PC-3 (cell line): ENCODE measurements at regions not wholly inside any gene's neighbourhood (a gene's known extent, or its start where the extent isn't known, plus 50 kb on each side); places are given as distances from the start of the nearest gene placed in this dataset.

ENCODE experiments used
- ATAC-seq: fragments of 200-7000 bp; cut with Tn5 transposase; 2 replicates; pipeline ENCODE4 v1.9.1; 2020; ENCODE audit warnings: mild to moderate bottlenecking, moderate library complexity
- BruUV-seq: library from RNA; stranded (reverse); fragments of 400-500 nt; replicated peaks from 2 replicates; lab custom pipeline; 2021; lab: Mats Ljungman, UMichigan
- CTCF ChIA-PET: fragments of 300-600 bp; sonication (Branson Sonifier 250); formaldehyde crosslinking; loops from one replicate; lab custom pipeline; 2022; ENCODE audit warnings: antibody characterized with exemption; lab: Charles Lee
- POLR2A ChIA-PET: fragments of 300-600 bp; sonication (Branson Sonifier 250); formaldehyde crosslinking; loops from one replicate; lab custom pipeline; 2022; ENCODE audit warnings: antibody characterized with exemption; ENCODE audit not compliant: unreplicated experiment; lab: Charles Lee
- DNase-seq: peaks from one replicate; pipeline ENCODE4 v3.0.0-alpha.2; 2015
- H2AFZ ChIP-seq: fragments of 300-600 bp; sonication (generic); 2 replicates; pipeline ENCODE4 v1.6.0; 2016; ENCODE audit warnings: antibody characterized with exemption, low read length
- H3F3A ChIP-seq: fragments of 300-600 bp; sonication (generic); one replicate; pipeline ENCODE4 v1.6.0; 2017; ENCODE audit warnings: antibody characterized with exemption, low read length, control low read depth, mild to moderate bottlenecking; ENCODE audit not compliant: unreplicated experiment
- H3K27ac ChIP-seq: fragments of 300-600 bp; sonication (generic); 2 replicates; pipeline ENCODE4 v1.5.1; 2016; ENCODE audit warnings: mild to moderate bottlenecking, low read length
- H3K27me3 ChIP-seq: fragments of 300-600 bp; sonication (generic); 2 replicates; pipeline ENCODE4 v1.6.1; 2016; ENCODE audit warnings: low read length, mixed read lengths
- H3K36me3 ChIP-seq: fragments of 300-600 bp; sonication (generic); 2 replicates; pipeline ENCODE4 v1.6.1; 2016; ENCODE audit warnings: low read depth, mixed run types, low read length, mixed read lengths
- H3K4me1 ChIP-seq: fragments of 300-600 bp; sonication (generic); 2 replicates; pipeline ENCODE4 v1.5.1; 2016; ENCODE audit warnings: low read length; ENCODE audit not compliant: insufficient read depth
- H3K4me2 ChIP-seq: fragments of 300-600 bp; sonication (generic); 2 replicates; pipeline ENCODE4 v1.6.0; 2016; ENCODE audit warnings: low read length
- H3K4me3 ChIP-seq: fragments of 300-600 bp; sonication (generic); 2 replicates; pipeline ENCODE4 v1.5.1; 2016; ENCODE audit warnings: mild to moderate bottlenecking, low read length, mixed read lengths
- H3K79me2 ChIP-seq: fragments of 300-600 bp; sonication (generic); 2 replicates; pipeline ENCODE4 v1.6.1; 2017; ENCODE audit warnings: low read length, mixed read lengths
- H3K9ac ChIP-seq: fragments of 300-600 bp; sonication (generic); 2 replicates; pipeline ENCODE4 v1.6.0; 2016; ENCODE audit warnings: mild to moderate bottlenecking, low read length
- H3K9me2 ChIP-seq: fragments of 300-600 bp; sonication (generic); replicated peaks from 2 replicates; pipeline ENCODE4 v1.6.1; 2016; ENCODE audit warnings: mixed run types, low read length, mixed read lengths
- H3K9me3 ChIP-seq: fragments of 300-600 bp; sonication (generic); 2 replicates; pipeline ENCODE4 v1.6.1; 2016; ENCODE audit warnings: low read length, mixed read lengths
- H4K20me1 ChIP-seq: fragments of 300-600 bp; sonication (generic); 2 replicates; pipeline ENCODE4 v1.6.1; 2016; ENCODE audit warnings: low read length, mixed read lengths
- EZH2 ChIP-seq: fragments of 300-600 bp; sonication (generic); IDR thresholded peaks from one replicate; pipeline ENCODE4 v1.6.1; 2017; ENCODE audit warnings: antibody characterized with exemption, mild to moderate bottlenecking, low read length; ENCODE audit not compliant: unreplicated experiment
- EZH2phosphoT487 ChIP-seq: fragments of 300-600 bp; sonication (generic); IDR thresholded peaks from 2 replicates; pipeline ENCODE4 v1.6.1; 2018; ENCODE audit warnings: mild to moderate bottlenecking, antibody characterized with exemption, low read length, borderline replicate concordance
- intact Hi-C: fragments of 100-400 bp; cut with micrococcal nuclease; formaldehyde crosslinking; loops from 2 replicates; pipeline ENCODE4 v1.9.0; 2023
- TF ChIP-seq, protein P1 (sequence below): fragments of 300-600 bp; sonication (generic); conservative IDR thresholded peaks from 2 replicates; pipeline ENCODE4 v1.5.1; 2017; ENCODE audit warnings: antibody characterized with exemption, low read depth, mild to moderate bottlenecking, low read length

DNA sequence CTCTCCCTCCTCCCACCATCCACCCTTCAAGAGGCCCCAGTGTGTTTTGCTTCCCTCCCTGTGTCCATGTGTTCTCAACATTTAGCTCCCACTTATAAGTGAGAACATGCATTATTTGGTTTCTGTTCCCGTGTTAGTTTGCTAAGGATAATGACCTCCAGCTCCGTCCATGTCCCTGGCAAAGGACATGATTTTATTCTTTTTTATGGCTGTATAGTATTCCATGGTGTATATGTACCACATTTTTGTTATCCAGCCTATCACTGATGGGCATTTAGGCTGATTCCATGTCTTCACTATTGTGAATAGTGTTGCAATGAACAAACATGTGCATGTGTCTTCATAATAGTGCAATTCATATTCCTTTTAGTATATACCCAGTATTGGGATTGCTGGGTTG is 79.7 kb downstream of the MRPL32 start:
- no peaks in the 10 kb centered on the region for H3K79me2 ChIP-seq
- no peaks in the 10 kb centered on the region for H3K27me3 ChIP-seq
- H3K36me3 ChIP-seq, result no peaks in the 10 kb centered on the region
- POLR2A ChIA-PET, result no interaction called here
- H3K9me2 ChIP-seq, result no peaks in the 10 kb centered on the region
- H3K27ac ChIP-seq, result no peak overlapping the region
- no peak overlapping the region for H3K4me2 ChIP-seq
- no peak overlapping the region for H3K9ac ChIP-seq
- no peaks in the 10 kb centered on the region for H3K9me3 ChIP-seq
- CTCF ChIA-PET, result no interaction called here
- DNase-seq (no peak), ATAC-seq (no peak)
- no peaks in the 10 kb centered on the region for H3F3A ChIP-seq
- H3K4me1 ChIP-seq, result no peaks in the 10 kb centered on the region
- no peak overlapping the region for H2AFZ ChIP-seq
- H3K4me3 ChIP-seq, result no peak overlapping the region
- no TSS peak for BruUV-seq
- TF ChIP-seq, protein P1, sequence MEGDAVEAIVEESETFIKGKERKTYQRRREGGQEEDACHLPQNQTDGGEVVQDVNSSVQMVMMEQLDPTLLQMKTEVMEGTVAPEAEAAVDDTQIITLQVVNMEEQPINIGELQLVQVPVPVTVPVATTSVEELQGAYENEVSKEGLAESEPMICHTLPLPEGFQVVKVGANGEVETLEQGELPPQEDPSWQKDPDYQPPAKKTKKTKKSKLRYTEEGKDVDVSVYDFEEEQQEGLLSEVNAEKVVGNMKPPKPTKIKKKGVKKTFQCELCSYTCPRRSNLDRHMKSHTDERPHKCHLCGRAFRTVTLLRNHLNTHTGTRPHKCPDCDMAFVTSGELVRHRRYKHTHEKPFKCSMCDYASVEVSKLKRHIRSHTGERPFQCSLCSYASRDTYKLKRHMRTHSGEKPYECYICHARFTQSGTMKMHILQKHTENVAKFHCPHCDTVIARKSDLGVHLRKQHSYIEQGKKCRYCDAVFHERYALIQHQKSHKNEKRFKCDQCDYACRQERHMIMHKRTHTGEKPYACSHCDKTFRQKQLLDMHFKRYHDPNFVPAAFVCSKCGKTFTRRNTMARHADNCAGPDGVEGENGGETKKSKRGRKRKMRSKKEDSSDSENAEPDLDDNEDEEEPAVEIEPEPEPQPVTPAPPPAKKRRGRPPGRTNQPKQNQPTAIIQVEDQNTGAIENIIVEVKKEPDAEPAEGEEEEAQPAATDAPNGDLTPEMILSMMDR, result no peak
- TF ChIP-seq EZH2phosphoT487, result no peak
- TF ChIP-seq EZH2, result no peak
- H4K20me1 ChIP-seq, result no peaks in the 10 kb centered on the region
- intact Hi-C loops, result no loop called here

DNA sequence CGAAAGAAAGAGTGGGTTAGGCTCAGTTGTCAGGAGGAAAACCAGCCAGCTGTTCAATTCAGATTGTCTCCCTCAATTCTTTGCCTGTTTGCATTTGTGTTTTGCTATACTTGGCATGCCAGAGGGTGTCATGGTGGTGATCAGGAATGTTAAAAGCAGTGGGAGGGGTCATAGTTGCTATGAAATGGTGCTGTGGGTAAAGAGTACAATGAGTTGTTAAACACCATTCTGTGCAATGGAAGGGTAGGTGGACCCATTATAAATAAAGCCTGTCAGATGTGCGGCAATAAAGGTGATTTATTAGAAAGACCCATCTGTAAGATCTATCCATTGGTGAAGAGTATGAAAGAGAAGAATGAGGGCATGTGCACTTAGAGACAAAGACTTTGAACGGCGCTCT is 82.2 kb downstream of the MRPL32 start:
- BruUV-seq, result no TSS peak
- Histone ChIP-seq H4K20me1 (no peaks in the 10 kb centered on the region), H3K27ac (no peak overlapping the region), H3K9me3 (no peaks in the 10 kb centered on the region), H2AFZ (no peak overlapping the region), H3K36me3 (no peaks in the 10 kb centered on the region), H3K79me2 (no peaks in the 10 kb centered on the region), H3K9ac (no peak overlapping the region), H3K27me3 (no peaks in the 10 kb centered on the region), H3K4me3 (no peak overlapping the region), H3F3A (no peaks in the 10 kb centered on the region), H3K4me1 (peaks cover 7% of the 10 kb centered on the region), H3K9me2 (no peaks in the 10 kb centered on the region), H3K4me2 (no peak overlapping the region)
- ChIA-PET POLR2A (no interaction called here), CTCF (no interaction called here)
- no peak for TF ChIP-seq EZH2phosphoT487
- TF ChIP-seq, protein P1, result no peak
- TF ChIP-seq EZH2, result no peak
- intact Hi-C loops, result no loop called here
- ATAC-seq (no peak), DNase-seq (no peak)

DNA sequence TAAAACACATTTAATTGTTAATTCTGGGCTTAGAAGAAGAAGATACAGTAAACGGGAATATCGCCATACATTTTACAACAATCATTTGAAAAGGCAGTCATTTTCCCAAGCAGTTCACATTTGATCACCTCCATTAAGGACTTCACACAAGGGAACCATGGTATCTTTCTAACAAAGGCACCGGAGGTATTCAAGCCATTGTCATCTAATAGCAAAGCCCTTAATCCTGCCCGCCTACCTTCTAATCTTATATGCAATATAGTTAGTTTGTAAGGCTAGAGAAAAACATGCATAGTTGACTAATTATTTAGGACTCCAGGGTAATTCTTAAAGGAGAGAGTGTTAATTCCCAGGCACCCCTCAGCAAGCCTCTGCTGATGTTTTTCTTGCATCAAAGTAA is 83.1 kb downstream of the MRPL32 start:
- intact Hi-C loops, result loop anchor here (5.0 kb wide), 1 partner anchor 42 kb away; no protein-coding TSS in a partner anchor
- ChIA-PET POLR2A (no interaction called here), CTCF (no interaction called here)
- no TSS peak for BruUV-seq
- Histone ChIP-seq H3K4me1 (peaks cover 7% of the 10 kb centered on the region), H3K9me2 (no peaks in the 10 kb centered on the region), H3K4me3 (no peak overlapping the region), H3K79me2 (no peaks in the 10 kb centered on the region), H3K4me2 (no peak overlapping the region), H3K36me3 (no peaks in the 10 kb centered on the region), H2AFZ (no peak overlapping the region), H4K20me1 (no peaks in the 10 kb centered on the region), H3K27me3 (no peaks in the 10 kb centered on the region), H3K27ac (no peak overlapping the region), H3F3A (no peaks in the 10 kb centered on the region), H3K9ac (no peak overlapping the region), H3K9me3 (no peaks in the 10 kb centered on the region)
- DNase-seq, result no peak
- ATAC-seq, result no peak
- TF ChIP-seq, protein P1, result no peak
- TF ChIP-seq EZH2phosphoT487 (no peak), EZH2 (no peak)
